IPS DF 6.9 (cell line): ENCODE measurements at regions not wholly inside any gene's neighbourhood (a gene's known extent, or its start where the extent isn't known, plus 50 kb on each side); places are given as distances from the start of the nearest gene placed in this dataset.

Experiments
- DNase-seq: peaks from one replicate; pipeline ENCODE4 v3.0.0-alpha.2; 2013; ENCODE audit warnings: low read depth, low spot score
- H3K27ac ChIP-seq: one replicate; pipeline ENCODE4 v1.5.1; 2013; ENCODE audit warnings: low read length, control low read depth
- H3K27me3 ChIP-seq: 2 replicates; pipeline ENCODE4 v1.6.1; 2013; ENCODE audit warnings: mild to moderate bottlenecking, low read length; ENCODE audit not compliant: control insufficient read depth, insufficient read depth
- H3K36me3 ChIP-seq: 2 replicates; pipeline ENCODE4 v1.6.1; 2013; ENCODE audit warnings: low read length; ENCODE audit not compliant: control insufficient read depth, insufficient read depth
- H3K4me1 ChIP-seq: 2 replicates; pipeline ENCODE4 v1.6.1; 2013; ENCODE audit warnings: low read length; ENCODE audit not compliant: control insufficient read depth, insufficient read depth
- H3K4me3 ChIP-seq: 2 replicates; pipeline ENCODE4 v1.5.1; 2013; ENCODE audit warnings: mild to moderate bottlenecking, low read length
- H3K9me3 ChIP-seq: 2 replicates; pipeline ENCODE4 v1.6.1; 2013; ENCODE audit warnings: low read length, inconsistent platforms; ENCODE audit not compliant: control insufficient read depth, insufficient read depth
- WGBS: extraction: QIAGEN DNeasy Blood & Tissue Kit; methylation state at CpG from one replicate; pipeline ENCODE4 v1.1.7; 2013; ENCODE audit warnings: mixed read lengths, missing lambda C conversion rate; ENCODE audit not compliant: insufficient read length, insufficient coverage; 5-methylcytosine and 5-hydroxymethylcytosine counted together

- WGBS: no CpG with 5 or more reads among the region's 2 CpGs
- Histone ChIP-seq H3K27ac (no peak overlapping the region), H3K9me3 (no peaks in the 10 kb centered on the region), H3K36me3 (no peaks in the 10 kb centered on the region), H3K4me1 (no peaks in the 10 kb centered on the region), H3K27me3 (no peaks in the 10 kb centered on the region), H3K4me3 (no peak overlapping the region)
- DNase-seq: no peak
These were observed 129.1 kb downstream of the PLK2 start for GRCh38 chr5:58330781-58331180.

- WGBS: no CpG with 5 or more reads among the region's 1 CpG
- DNase-seq: no peak
These were observed 132.6 kb downstream of the PLK2 start for GRCh38 chr5:58327289-58327688.

GRCh38 chr5:58326022-58326421 lies 133.9 kb downstream of the PLK2 start:
- Histone ChIP-seq H3K4me1 (no peaks in the 10 kb centered on the region), H3K36me3 (no peaks in the 10 kb centered on the region), H3K27ac (no peak overlapping the region), H3K9me3 (no peaks in the 10 kb centered on the region), H3K27me3 (no peaks in the 10 kb centered on the region), H3K4me3 (no peak overlapping the region)
- no CpG with 5 or more reads among the region's 1 CpG for WGBS
- no peak for DNase-seq

More at GRCh38 chr5:58327289-58327688, 132.6 kb downstream of the PLK2 start:
- H3K4me1 ChIP-seq: no peaks in the 10 kb centered on the region
- H3K27me3 ChIP-seq: no peaks in the 10 kb centered on the region
- no peak overlapping the region for H3K4me3 ChIP-seq
- H3K27ac ChIP-seq: no peak overlapping the region
- H3K9me3 ChIP-seq: no peaks in the 10 kb centered on the region
- H3K36me3 ChIP-seq: no peaks in the 10 kb centered on the region

GRCh38 chr5:58322453-58322852 lies 137.4 kb downstream of the PLK2 start:
- H3K27me3 ChIP-seq: no peaks in the 10 kb centered on the region
- no peaks in the 10 kb centered on the region for H3K36me3 ChIP-seq
- no CpG with 5 or more reads among the region's 3 CpGs for WGBS

GRCh38 chr5:58318468-58318867 lies 141.4 kb downstream of the PLK2 start:
- Histone ChIP-seq H3K9me3 (no peaks in the 10 kb centered on the region), H3K4me1 (no peaks in the 10 kb centered on the region; the same call in 1 of the 2 replicates), H3K4me3 (no peak overlapping the region), H3K27ac (no peak overlapping the region), H3K27me3 (no peaks in the 10 kb centered on the region), H3K36me3 (no peaks in the 10 kb centered on the region)
- no peak for DNase-seq
- no CpG with 5 or more reads among the region's 1 CpG for WGBS

More at GRCh38 chr5:58322453-58322852, 137.4 kb downstream of the PLK2 start:
- Histone ChIP-seq H3K4me1 (no peaks in the 10 kb centered on the region; the same call in 1 of the 2 replicates), H3K27ac (no peak overlapping the region), H3K9me3 (no peaks in the 10 kb centered on the region), H3K4me3 (no peak overlapping the region)
- DNase-seq: no peak

GRCh38 chr5:58317808-58318207 lies 142.1 kb downstream of the PLK2 start:
- Histone ChIP-seq H3K36me3 (no peaks in the 10 kb centered on the region), H3K4me3 (no peak overlapping the region), H3K27ac (no peak overlapping the region), H3K9me3 (no peaks in the 10 kb centered on the region), H3K27me3 (no peaks in the 10 kb centered on the region), H3K4me1 (no peaks in the 10 kb centered on the region; the same call in 1 of the 2 replicates)
- DNase-seq: no peak

GRCh38 chr5:58317009-58317408 lies 142.9 kb downstream of the PLK2 start:
- H3K36me3 ChIP-seq: no peaks in the 10 kb centered on the region
- no peak overlapping the region for H3K27ac ChIP-seq
- H3K9me3 ChIP-seq: no peaks in the 10 kb centered on the region
- WGBS: no CpG with 5 or more reads among the region's 7 CpGs
- no peak overlapping the region for H3K4me3 ChIP-seq
- no peak for DNase-seq
- no peaks in the 10 kb centered on the region; the same call in 1 of the 2 replicates for H3K4me1 ChIP-seq
- H3K27me3 ChIP-seq: no peaks in the 10 kb centered on the region

- Histone ChIP-seq H3K27ac (no peak overlapping the region), H3K4me1 (no peaks in the 10 kb centered on the region; the same call in 1 of the 2 replicates), H3K4me3 (no peak overlapping the region), H3K27me3 (no peaks in the 10 kb centered on the region), H3K9me3 (no peaks in the 10 kb centered on the region), H3K36me3 (no peaks in the 10 kb centered on the region)
- no CpG with 5 or more reads among the region's 1 CpG for WGBS
- no peak for DNase-seq
These were observed 144.1 kb downstream of the PLK2 start for GRCh38 chr5:58315794-58316193.

GRCh38 chr5:58314356-58315210 lies 145.3 kb downstream of the PLK2 start:
- no peaks in the 10 kb centered on the region for H3K4me1 ChIP-seq
- no peaks in the 10 kb centered on the region for H3K27me3 ChIP-seq
- H3K27ac ChIP-seq: no peak overlapping the region
- DNase-seq: no peak
- WGBS: no CpG with 5 or more reads among the region's 4 CpGs
- H3K9me3 ChIP-seq: no peaks in the 10 kb centered on the region
- H3K36me3 ChIP-seq: no peaks in the 10 kb centered on the region
- H3K4me3 ChIP-seq: no peak overlapping the region

- DNase-seq: no peak
- Histone ChIP-seq H3K4me1 (no peaks in the 10 kb centered on the region), H3K27ac (no peak overlapping the region), H3K27me3 (no peaks in the 10 kb centered on the region), H3K9me3 (no peaks in the 10 kb centered on the region), H3K36me3 (no peaks in the 10 kb centered on the region), H3K4me3 (no peak overlapping the region)
- no CpG with 5 or more reads among the region's 5 CpGs for WGBS
These were observed 147.6 kb downstream of the PLK2 start for GRCh38 chr5:58312299-58312698.

- Histone ChIP-seq H3K36me3 (no peaks in the 10 kb centered on the region), H3K4me1 (no peaks in the 10 kb centered on the region), H3K4me3 (no peak overlapping the region), H3K9me3 (no peaks in the 10 kb centered on the region), H3K27ac (no peak overlapping the region), H3K27me3 (no peaks in the 10 kb centered on the region)
- no CpG with 5 or more reads among the region's 3 CpGs for WGBS
- DNase-seq: no peak
These were observed 148.4 kb downstream of the PLK2 start for GRCh38 chr5:58311526-58311925.
